ENCODE measurements at regions not wholly inside any gene's neighbourhood (a gene's known extent, or its start where the extent isn't known, plus 50 kb on each side); places are given as distances from the start of the nearest gene placed in this dataset.

DNA sequence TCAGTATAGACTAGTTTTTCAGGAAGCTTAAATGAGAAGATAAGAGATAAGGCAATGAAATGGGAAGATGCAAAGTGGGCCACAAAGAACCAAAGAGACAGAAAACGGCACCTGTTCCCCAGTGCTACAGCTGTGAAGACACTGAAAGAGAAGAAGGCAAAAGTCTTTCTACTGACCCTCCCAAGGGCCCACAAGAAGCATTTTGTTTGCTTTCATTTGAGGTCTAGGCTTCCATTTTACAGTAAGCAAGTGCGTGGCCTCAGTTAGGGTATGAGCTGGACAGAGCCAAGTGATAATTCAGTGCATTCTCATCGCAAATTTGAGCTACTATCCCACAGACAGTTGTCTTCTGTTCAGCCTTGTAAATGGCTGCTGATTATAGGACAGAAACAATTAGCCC lies 53.4 kb upstream of the STK17B start:
- no peak for DNase-seq

DNA sequence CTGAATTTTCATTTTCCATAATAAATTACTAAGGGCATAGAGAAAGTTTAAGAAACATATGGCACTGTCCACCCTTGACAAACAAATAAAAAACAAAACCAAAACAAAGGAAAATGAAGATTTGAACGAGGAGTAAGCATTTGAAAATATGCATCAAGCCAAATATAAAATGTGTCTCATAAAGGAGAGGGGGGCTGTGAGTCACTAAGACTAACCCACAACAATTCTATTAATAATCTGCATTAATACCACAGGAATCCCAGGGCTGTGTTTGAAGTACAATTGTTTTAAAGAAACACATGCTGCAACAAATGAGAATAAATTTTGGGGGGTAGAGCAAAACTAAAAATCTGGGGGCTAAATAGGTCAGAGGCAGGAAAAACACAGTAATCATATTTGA lies 53.8 kb upstream of the STK17B start:
- no peak for DNase-seq

DNA sequence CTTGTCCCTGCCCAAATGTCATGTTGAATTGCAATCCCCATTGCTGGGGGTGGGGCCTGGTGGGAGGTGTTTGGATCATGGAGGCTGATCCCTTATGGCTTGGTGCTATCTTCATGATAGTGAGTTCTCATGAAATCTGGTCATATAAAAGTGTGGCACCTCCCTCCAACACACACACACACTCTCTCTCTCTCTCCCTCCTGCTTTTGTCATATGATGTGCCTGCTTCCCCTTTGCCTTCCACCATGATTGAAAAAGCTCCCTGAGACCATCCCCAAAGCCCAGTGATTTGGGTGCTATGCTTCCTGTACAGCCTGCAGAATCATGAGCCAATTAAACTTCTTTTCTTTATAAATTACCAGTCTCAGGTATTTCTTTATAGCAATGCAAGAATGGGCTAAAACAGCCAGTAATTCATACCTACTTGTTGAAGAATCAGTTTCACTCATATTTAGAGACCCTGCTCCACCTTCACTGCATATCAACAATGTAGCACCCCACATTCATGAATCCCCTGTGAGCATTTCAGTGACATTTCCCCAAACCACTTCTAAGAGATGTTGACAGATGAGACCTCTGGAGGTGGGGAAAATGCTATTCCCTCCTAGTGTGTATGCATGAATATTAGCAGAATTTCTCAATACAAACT lies 54.8 kb upstream of the STK17B start:
- no peak for DNase-seq

DNA sequence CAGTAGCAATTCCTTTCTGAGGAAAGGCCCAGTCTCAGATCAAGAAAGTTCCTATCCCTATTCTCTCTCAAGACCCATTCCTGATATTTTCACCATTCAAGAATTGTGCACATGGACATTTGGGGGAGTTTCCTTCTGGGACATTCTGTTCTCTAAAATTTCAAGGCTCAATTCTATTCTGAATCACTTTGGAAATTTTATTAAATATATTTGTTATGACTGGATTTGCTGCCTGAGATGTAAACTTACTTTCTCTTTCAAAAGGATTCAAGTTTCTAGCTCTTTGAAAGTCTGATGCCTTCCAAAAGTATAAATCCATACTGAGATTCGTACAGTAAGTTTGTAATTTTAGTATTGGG lies 55.3 kb upstream of the STK17B start:
- no peak for DNase-seq

DNA sequence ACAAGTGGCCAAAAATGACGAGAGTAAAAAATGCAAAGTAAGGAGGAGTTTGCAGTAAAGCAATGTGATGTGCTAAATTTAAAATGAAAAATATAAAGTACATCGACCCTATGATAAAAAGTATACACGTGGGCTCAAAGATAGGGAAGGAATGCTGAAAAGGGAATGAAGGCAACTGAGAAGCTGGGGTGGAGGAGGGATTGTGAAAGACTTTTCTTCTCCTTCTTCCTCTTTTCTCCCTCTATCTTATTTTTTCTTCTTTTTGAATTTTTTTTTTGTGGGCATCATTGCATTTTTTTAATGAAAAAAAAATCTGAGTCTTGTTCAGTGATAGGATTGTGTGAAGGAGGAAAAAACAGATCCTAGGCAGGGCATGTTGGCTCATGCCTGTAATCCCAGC lies 57.6 kb upstream of the STK17B start:
- DNase-seq: no peak

DNA sequence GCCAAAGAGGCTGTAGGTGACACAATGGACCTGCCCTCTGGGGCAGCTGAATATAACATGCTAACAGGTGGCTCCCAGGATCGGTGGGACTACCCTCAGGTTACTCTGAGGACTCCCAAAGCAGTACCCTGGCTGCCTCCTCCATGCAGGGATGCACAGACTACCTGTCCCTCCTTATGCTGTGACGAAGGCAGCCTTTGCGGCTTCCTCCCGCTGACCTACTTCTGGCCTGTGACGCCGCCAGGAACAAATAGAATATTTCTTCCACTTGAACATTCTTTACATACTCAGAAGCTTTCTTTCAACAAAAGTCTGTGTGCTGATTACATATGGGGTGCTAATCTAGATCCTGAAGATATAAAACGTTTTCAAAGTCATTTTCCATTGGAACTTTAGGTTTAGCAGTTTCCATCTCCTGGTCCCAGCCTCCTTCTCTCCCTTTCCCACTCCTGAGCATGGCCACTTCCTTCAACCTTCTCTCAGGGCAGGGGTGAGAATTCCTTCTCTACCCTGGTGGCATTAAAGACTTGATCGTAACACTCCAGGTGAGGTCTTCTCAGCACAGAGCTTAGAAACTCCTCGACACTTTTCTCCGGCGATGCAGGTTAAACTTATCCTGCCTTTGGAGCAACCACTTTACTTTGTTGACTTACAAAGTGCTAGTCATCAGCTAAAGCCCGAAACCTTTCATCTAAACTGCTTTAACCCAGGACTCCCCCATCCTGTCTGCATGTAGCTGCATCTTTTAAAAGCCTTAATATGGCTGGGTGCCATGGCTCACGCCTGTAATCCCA lies 58.9 kb upstream of the STK17B start:
- DNase-seq: no peak

DNA sequence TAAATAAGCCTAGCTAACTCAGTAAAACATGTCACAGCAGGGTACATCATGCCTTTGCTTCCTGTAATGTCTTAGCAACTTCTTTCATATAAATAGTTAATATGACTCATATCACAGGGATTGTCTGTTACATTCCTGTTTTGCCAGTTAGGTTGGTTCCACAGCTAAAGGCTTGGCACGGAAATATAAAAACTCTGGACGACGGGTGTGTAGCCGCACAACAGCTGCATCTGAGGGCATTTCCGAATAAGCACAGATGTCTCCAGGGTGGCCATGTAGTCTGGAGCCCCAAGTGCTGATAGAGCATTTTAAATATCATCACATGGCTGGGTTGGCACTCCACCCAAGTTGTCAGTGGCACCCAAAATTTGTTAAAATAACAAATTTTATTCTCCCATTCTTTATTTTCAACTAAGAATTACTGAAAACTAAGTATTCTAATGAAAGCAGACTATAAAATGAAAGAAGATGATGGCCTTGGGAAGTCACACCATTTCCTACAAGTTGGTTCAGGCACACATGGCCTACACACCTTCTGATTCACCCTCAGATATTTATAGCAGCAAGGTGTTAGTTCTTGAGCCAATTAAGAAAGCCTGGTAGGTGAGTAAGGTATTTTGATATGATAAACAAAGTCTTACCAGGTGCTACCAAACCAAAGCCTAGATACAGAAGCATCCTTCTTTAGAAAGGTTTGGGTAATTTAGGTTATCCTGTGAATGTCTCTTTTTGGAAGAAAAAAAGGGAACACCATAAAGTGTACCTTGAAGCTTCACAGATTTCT lies 61.8 kb upstream of the STK17B start:
- DNase-seq: peak; percentile 35

DNA sequence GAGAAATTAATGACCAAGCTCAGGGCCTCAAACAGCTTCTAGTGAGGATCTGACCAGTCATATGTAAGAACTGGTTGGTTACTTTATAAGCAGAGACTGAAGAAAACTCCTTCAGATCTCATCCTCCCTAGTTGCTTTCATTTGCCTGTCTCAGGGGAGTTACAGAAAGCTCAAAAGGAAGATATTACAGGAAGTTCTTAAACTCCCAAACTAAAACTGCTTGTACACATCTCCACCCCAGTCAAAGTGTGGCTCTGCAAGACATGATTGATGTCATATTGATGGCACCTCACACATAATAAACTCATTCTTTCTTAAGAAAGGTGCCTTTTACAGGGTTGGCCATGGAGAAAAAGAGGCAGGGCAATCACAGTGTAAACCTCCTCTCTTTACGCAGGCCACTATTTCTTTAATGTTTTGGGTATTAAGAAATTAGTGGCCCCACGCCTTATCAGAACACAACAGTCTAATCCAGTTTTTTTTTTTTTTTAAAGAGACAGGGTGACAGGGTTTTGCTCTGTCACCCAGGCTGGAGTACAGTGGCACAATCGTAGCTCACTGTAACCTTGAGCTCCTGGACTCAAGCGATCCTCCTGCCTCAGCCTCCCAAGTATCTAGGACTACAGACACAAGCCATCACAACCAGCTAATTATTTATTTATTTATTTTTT lies 62.6 kb upstream of the STK17B start:
- no peak for DNase-seq

DNA sequence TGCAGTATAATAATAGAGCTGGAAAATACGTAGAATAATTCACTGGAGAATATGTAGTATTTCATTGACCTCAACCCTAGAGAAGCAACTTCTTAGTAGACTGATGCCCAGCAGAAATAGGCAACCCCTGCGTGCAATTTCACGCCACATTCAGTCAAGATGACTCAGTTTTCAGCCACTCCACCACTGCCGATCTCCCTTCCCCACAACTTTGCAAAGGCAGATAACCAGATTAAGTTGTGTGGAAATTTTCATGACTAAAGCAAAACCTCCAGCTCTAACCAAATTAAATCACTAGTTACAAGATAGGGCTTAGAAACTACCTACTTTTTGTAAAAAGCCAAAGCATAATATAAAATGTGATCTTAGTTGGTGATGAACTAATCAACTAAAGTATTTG lies 63.3 kb upstream of the STK17B start:
- DNase-seq: no peak

DNA sequence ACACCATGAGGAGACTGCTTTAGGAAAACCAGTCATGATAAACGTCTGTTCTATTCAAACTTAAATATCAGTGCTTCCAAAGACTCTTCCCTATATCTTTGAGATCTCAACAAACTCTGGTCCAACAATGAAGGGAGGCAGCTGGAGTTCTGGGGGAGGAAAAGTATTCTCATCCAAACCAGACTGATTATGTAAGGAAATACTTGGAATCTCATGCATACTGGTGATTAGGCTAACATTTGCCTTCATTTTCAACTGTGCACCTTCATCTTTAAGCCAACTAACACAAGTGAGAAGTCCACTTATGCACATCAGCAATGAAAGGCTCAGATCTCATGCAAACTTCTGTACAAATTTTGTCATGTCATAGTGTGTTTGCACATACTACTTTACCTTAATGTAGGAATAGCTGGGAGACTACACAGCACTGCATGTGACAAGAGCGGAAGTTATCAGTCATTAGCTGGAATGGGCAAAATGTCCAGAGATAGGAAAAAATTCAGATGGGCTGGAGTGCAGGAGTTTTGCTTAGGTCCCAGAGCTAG lies 67.5 kb upstream of the STK17B start:
- no peak for DNase-seq

DNA sequence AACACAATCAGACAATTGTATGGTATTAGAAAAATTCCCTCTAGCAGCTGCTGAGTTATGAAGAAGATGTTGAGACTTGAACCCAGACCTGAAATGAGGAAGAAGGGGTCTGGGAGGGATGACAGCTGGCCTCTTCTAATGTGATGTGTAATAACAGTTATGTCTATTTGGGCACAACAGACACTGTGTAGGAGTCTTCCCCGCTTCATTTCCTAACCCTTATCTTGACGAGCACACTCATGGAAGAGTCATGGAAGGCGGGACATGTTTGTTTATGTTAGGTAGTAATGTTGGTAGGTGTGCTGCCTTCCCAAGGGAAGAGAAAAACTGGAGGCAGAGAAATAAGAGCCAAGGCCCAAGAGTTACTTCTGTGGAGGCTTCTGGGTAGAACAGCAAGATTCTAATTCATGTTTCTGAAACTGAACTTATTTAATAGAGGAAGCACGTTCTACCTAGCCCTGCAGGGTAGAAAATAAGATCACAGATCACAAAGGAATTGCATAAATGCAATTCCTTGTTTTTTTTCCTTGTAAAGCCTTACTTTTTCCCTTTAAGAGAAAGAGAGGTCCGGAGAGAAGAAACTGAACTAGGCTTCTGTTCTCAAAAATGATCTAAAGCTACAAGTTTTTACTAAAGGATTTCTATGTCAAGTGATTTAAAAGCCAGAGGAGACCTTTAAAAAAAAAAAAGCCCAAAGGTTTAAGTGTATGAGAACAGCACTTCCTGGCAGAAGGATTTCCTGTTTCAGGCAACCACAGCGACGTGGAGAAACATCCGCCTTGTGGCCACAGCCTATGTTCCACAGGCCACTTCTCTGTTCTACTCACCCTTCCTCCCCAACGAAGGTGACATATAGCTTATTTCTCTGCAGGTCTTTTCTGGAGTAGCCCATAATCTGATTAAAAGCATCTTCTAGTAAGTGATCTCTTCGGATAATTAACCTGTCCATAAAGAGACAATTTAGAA lies 68.5 kb upstream of the STK17B start:
- DNase-seq: no peak

DNA sequence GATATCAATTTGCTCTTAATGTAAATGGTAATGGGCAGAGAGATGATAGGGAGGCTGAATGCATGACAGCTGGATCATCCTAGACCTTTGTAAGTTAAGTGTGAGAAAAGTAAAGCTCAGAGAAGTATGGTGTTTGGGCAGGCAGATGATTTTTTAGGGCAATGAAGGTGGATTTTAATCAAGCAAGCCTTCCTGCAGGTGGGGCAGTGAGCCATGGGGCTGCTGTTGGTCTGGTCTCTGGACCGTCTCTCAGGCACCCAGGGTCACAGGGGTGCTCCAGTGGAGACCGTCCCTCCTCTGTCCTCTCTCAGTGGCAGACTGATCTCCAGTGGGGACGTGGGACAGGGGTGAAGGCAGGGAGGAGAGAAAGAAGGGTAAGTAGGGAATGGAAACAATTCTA lies 69.8 kb upstream of the STK17B start:
- DNase-seq: no peak

DNA sequence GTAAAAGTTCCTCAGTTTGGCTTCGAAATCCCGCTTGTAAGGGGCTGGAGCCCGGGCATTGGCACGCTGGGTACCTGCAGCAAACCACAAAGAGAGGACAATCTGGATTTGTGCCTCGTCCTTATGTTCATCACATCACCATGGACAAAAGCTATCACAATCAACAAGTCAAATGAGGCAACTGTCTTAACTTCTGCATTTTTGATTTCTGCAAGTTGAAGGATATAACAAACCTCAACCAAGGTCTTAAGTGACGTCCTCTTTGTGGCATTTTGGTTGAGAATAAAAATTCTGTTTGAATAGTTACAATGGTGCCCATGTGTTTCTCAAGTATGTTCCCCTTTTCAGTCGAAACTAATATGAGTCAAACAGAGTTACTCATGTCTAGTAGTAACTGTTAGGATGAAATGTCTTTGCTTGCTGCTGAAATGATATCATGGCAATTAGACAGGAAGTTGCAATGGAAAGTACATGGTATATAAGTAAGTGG lies 70.8 kb upstream of the STK17B start:
- DNase-seq: no peak

DNA sequence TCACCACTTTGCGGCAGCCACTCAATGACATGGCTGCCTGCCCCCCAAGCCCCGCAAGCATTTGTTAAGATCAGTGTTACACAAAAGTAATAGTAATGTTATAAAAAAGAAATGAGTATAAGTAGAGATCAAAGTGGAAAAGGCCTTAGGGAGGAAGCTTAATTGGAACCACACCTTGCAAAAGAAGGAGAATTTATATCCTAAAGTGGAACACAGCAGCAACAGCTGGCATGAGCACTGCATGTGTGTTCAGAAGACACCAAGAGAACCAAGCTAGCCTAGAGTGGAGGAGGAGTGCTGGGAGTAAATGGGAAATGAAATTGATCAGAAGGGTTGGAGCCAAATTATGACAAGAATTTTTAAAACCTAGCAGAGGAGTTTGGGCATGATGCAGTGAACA lies 73.1 kb upstream of the STK17B start:
- no peak for DNase-seq

DNA sequence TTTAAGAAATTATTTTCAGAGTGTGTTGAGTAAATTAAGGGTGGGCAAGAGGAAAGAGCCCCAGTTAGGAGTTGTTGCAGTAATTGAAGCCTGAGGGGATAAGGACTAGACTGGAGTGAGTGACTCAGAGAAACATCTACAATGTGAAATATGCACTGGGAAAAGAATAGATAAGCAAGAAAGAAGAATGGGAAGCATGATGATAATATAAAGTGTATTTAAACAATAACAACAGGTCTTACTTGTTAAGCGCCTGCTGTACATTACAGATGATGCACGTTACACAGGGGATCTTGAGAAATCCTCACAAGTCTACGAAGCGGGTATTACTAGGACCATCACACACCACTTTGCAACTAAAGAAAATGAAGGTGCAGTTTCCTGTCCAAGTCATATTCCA lies 73.6 kb upstream of the STK17B start:
- DNase-seq: no peak

DNA sequence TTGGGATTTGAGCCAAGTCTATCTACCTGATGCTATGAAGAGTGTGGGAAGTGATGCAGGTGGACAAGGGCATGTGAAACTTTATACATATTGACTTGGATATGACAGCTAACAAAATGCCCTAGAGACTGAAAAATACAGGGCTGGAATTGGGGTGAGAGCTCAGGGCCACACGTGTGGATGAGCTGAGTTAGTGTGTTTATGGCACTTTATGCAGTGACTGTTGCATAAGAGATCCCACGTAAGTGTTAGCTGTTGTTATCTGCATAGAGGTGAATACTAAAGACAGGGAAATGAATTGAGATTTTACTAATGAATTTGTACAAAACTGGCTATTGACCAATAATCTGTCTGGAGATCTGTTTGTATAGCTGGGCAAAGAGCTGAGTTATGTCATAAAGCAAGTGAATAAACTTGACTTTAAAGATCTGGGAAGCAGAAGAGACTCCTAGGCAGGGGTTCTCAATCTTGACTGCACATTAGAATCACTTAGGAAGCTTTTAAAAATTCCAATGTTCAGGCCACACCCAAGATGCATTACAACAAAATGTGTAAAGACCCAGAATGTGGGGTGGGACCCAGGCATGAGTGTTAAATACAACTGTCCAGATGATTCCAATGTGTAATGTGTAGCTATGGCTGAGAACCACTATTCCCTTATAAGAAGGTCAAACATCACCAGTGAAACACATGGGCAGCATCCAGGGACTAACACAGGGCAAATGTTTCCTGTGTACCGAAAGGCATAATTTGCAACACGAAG lies 74.2 kb upstream of the STK17B start:
- DNase-seq: no peak

DNA sequence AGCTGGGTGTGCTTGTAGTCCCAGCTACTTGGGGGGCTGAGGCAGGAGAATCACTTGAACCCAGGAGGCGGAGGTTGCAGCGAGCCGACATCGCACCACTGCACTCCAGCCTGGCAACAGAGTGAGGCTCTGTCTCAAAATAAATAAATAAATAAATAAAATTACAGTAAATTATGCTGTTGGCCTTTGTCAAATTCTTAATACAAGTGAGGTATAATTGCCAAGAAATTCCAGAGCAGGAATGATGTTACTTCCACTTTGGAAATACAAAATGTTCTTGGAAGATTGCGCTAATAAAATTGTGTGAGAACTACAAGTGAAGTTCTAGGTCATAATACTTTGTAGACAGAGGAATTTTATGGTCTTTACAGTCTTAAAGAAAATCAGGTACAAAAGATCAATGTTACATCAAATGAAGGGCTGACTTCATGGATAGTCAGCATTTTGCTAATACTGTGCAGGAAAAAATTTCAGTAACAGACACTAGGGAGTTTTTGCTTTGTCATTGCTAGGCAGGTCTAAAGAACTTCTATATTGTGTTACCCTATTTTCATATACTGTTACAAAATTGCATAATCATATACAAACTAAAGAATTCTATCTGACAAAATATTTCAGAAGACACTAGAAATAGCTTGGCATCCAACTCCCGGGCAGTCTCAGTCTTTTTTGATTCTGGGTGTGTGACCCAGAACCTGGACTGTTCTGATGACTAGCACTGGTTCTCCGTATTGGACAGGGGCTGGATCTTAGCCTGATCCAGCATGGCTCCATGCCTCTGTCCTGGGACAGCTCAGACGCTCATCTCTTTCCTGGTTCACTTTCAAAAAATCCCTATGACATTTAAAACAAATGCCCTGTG lies 76.0 kb upstream of the STK17B start:
- no peak for DNase-seq

DNA sequence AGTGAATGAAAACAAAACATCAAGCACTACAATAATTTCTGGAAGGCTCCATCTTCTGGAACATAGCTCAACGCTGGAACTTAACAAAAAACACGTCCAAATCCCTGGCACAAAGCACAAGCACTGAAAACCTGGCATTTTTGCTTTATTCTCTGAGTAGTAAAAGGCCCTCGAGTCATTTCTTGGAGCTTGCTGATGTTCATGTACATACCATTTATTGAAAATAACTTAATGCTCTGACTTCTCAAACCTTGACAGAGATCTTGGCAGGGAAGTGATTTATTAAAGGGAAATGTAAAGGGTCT lies 76.5 kb upstream of the STK17B start:
- no peak for DNase-seq

DNA sequence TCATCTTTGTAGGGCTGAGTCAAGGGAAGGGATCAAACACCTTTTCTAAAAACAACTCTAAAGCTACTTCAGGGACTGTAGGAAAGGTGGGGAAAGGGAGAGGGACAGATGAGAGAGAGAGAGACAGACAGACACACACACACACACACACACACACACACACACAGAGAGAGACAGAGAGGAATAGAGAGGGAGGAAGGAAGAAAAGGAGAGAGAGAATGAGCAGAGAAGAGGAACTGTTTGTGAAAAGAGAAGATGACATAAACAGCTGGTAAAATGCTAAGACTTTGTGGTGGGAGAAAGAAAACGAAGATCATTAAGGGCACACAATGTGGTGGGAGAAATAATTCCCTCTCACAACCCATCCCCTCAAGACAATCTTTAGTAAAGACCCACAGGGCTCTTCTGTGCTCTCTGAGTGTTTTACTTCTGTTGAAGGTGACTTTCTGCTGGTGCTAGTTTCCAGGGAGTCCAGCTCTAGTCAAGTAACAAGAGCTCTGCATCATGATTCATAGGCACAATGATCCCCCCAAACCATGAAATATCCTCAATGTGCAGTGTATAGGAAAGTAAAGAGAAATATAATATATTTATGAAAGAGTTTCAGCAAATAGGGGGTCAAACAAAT lies 77.2 kb upstream of the STK17B start:
- DNase-seq: no peak

Measured in muscle of arm (tissue), 1 donor.